CD4-positive, alpha-beta T cell (primary cell): ENCODE measurements at regions not wholly inside any gene's neighbourhood (a gene's known extent, or its start where the extent isn't known, plus 50 kb on each side); places are given as distances from the start of the nearest gene placed in this dataset.

Experiments used
- ATAC-seq: fragments of 200-7000 bp; cut with Tn5 transposase; one replicate; pipeline ENCODE4 v1.10.0; 2022; ENCODE audit warnings: mild to moderate bottlenecking; ENCODE audit not compliant: poor library complexity
- CTCF ChIA-PET: fragments of 350-600 bp; sonication (Branson Sonifier 250); formaldehyde crosslinking; loops from one replicate; lab custom pipeline; 2021; ENCODE audit warnings: antibody characterized with exemption, inconsistent platforms; lab: Charles Lee
- POLR2A ChIA-PET: fragments of 350-600 bp; sonication (Branson Sonifier 250); formaldehyde crosslinking; loops from one replicate; lab custom pipeline; 2021; ENCODE audit warnings: antibody characterized with exemption, inconsistent platforms; lab: Charles Lee
- DNase-seq, 14 experiments: peaks; one replicate each; pipeline ENCODE4 v3.0.0-alpha.2; 2013 to 2020; ENCODE audit warnings: mixed read lengths in 2 of 14
- H3K27ac ChIP-seq, 2 donors: one replicate each; pipeline versions ENCODE4 v1.5.1 to v1.7.0; 2013; ENCODE audit warnings: low read length in 2 of 2, low read depth in 1 of 2, mild to moderate bottlenecking in 1 of 2
- H3K27me3 ChIP-seq, 2 experiments: 1 replicate in 1 of 2; 2 replicates in 1 of 2; pipeline versions ENCODE4 v1.6.1 to v1.7.0; 2013; ENCODE audit warnings: low read length in 2 of 2, control low read depth in 1 of 2, mild to moderate bottlenecking in 1 of 2, moderate library complexity in 1 of 2; ENCODE audit not compliant: insufficient read depth in 2 of 2, control insufficient read depth in 1 of 2
- H3K36me3 ChIP-seq: one replicate; pipeline ENCODE4 v1.6.1; 2013; ENCODE audit warnings: low read length, control low read depth; ENCODE audit not compliant: insufficient read depth
- H3K4me1 ChIP-seq: one replicate; pipeline ENCODE4 v1.6.1; 2013; ENCODE audit warnings: low read length, control low read depth; ENCODE audit not compliant: insufficient read depth
- H3K4me3 ChIP-seq: one replicate; pipeline ENCODE4 v1.5.1; 2013; ENCODE audit warnings: mild to moderate bottlenecking, low read length, moderate library complexity
- H3K9me3 ChIP-seq, 2 experiments: 1 replicate in 1 of 2; 2 replicates in 1 of 2; pipeline versions ENCODE4 v1.6.1 to v1.7.0; 2013; ENCODE audit warnings: low read length in 2 of 2, mild to moderate bottlenecking in 2 of 2, control low read depth in 1 of 2, moderate library complexity in 1 of 2; ENCODE audit not compliant: control insufficient read depth in 1 of 2, insufficient read depth in 1 of 2
- H3K27ac Mint-ChIP-seq: one replicate; pipeline ENCODE4 v1.8.0; 2020; ENCODE audit warnings: mixed read lengths
- H3K27me3 Mint-ChIP-seq: one replicate; pipeline ENCODE4 v1.8.0; 2021; ENCODE audit warnings: mixed read lengths
- H3K36me3 Mint-ChIP-seq: one replicate; pipeline ENCODE4 v1.8.0; 2021; ENCODE audit warnings: low read depth, mixed read lengths
- H3K4me1 Mint-ChIP-seq: one replicate; pipeline ENCODE4 v1.8.0; 2021; ENCODE audit warnings: low read depth, mixed read lengths
- H3K4me3 Mint-ChIP-seq: one replicate; pipeline ENCODE4 v1.8.0; 2020; ENCODE audit warnings: mild to moderate bottlenecking, mixed read lengths
- H3K9me3 Mint-ChIP-seq: one replicate; pipeline ENCODE4 v1.8.0; 2020; ENCODE audit warnings: mixed read lengths
- CTCF ChIP-seq: fragments of 200-600 bp; IDR thresholded peaks from one replicate; pipeline ENCODE4 v1.8.0; 2022; ENCODE audit warnings: antibody characterized with exemption, mild to moderate bottlenecking
- intact Hi-C, 2 experiments: fragments of 100-400 bp; cut with DNase I in 1 of 2; cut with micrococcal nuclease in 1 of 2; formaldehyde crosslinking; loops; one replicate each; pipeline versions ENCODE4 v1.15.1 to v1.9.0; 2023 to 2025; cut with DNase I, micrococcal nuclease

DNA sequence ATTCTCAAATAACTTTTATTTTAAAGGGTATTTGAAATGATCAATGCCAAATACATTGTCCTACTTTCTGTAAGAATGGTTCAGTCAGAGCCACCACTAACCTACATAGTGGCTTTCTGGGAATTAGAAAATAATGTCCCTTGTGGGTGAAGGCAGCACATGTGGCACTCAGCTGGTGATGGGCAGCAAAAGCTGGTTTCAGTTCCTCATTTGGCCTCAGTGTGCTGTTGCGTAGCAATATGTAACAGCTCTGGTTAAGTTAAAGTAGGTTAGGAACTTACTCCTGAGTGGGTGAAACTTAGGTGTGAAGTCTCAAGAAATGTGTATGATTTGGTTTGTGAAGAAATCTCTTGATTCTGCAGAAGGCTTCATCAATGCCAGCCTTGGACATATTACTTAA lies 99.6 kb upstream of the SPEF2 start:
- H3K27me3 Mint-ChIP-seq: peaks cover 3% of the 10 kb centered on the region
- Histone ChIP-seq H3K4me3 (no peak overlapping the region), H3K27ac (no peak overlapping the region), H3K36me3 (no peaks in the 10 kb centered on the region), H3K9me3 (no peaks in the 10 kb centered on the region), H3K4me1 (no peaks in the 10 kb centered on the region), H3K27me3 (no peaks in the 10 kb centered on the region)
- H3K36me3 Mint-ChIP-seq: no peaks in the 10 kb centered on the region
- intact Hi-C loops: no loop called here
- POLR2A ChIA-PET: no interaction called here
- CTCF ChIA-PET: no interaction called here
- H3K4me1 Mint-ChIP-seq: no peaks in the 10 kb centered on the region
- peak in 2 of 14 experiments; percentile 33 to 42 for DNase-seq
- no peak overlapping the region for H3K4me3 Mint-ChIP-seq
- no peak for ATAC-seq
- no peak for TF ChIP-seq CTCF
- peaks cover 5% of the 10 kb centered on the region for H3K9me3 Mint-ChIP-seq
- no peak overlapping the region for H3K27ac Mint-ChIP-seq

- Mint-ChIP-seq H3K4me3 (no peak overlapping the region), H3K36me3 (no peaks in the 10 kb centered on the region), H3K27ac (no peak overlapping the region), H3K9me3 (peaks cover 5% of the 10 kb centered on the region), H3K27me3 (peaks cover 3% of the 10 kb centered on the region), H3K4me1 (no peaks in the 10 kb centered on the region)
- POLR2A ChIA-PET: no interaction called here
- intact Hi-C loops: no loop called here
- Histone ChIP-seq H3K36me3 (no peaks in the 10 kb centered on the region), H3K27ac (no peak overlapping the region), H3K9me3 (no peaks in the 10 kb centered on the region), H3K4me3 (no peak overlapping the region), H3K4me1 (no peaks in the 10 kb centered on the region), H3K27me3 (no peaks in the 10 kb centered on the region)
- no peak for ATAC-seq
- TF ChIP-seq CTCF: no peak
- DNase-seq: no peak
- CTCF ChIA-PET: interaction anchor here (1.9 kb wide), 1 partner anchor 8 kb away, joined by 5 read pairs; no protein-coding TSS in a partner anchor
Observed at GRCh38 chr5:35516271-35516670, 101.4 kb upstream of the SPEF2 start.

DNA sequence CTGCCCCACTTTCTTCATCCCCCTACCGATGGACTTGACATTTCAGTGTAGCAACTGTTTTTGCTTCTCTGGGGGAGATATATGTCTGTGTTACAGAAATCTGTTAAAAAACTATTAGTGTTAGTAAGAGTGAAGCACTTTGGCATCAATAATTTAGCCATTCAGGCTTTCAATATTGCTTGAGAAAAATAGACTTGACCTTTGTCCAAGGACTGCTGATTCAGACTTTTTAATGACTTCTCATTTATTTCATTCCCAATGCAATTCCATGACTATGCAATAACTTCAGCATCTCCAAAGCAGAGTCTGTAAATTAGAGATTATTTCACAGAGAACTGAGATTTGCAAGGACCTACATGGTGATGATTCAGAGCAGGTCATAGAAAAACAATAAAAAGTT lies 104.1 kb upstream of the SPEF2 start:
- Histone ChIP-seq H3K9me3 (no peaks in the 10 kb centered on the region), H3K4me3 (no peak overlapping the region), H3K36me3 (no peaks in the 10 kb centered on the region), H3K27me3 (no peaks in the 10 kb centered on the region), H3K4me1 (no peaks in the 10 kb centered on the region), H3K27ac (no peak overlapping the region)
- no peak for ATAC-seq
- intact Hi-C loops: no loop called here
- ChIA-PET POLR2A (no interaction called here), CTCF (no interaction called here)
- DNase-seq: no peak
- Mint-ChIP-seq H3K36me3 (no peaks in the 10 kb centered on the region), H3K27ac (no peak overlapping the region), H3K4me1 (no peaks in the 10 kb centered on the region), H3K27me3 (no peaks in the 10 kb centered on the region), H3K9me3 (peaks cover 8% of the 10 kb centered on the region), H3K4me3 (no peak overlapping the region)
- no peak for TF ChIP-seq CTCF
